B cell (primary cell): ENCODE measurements at regions not wholly inside any gene's neighbourhood (a gene's known extent, or its start where the extent isn't known, plus 50 kb on each side); places are given as distances from the start of the nearest gene placed in this dataset.

Experiments used
- EZH2 ChIP-seq: IDR thresholded peaks from 2 replicates; pipeline ENCODE4 v1.6.1; 2012; ENCODE audit warnings: borderline replicate concordance, low read depth, mild to moderate bottlenecking, moderate library complexity, low read length; ENCODE audit not compliant: insufficient read depth, poor library complexity, severe bottlenecking
- TF ChIP-seq, protein P1 (sequence below): fragments of 200-600 bp; IDR thresholded peaks from one replicate; pipeline ENCODE4 v1.8.0; 2022; ENCODE audit warnings: antibody characterized with exemption, mild to moderate bottlenecking

DNA sequence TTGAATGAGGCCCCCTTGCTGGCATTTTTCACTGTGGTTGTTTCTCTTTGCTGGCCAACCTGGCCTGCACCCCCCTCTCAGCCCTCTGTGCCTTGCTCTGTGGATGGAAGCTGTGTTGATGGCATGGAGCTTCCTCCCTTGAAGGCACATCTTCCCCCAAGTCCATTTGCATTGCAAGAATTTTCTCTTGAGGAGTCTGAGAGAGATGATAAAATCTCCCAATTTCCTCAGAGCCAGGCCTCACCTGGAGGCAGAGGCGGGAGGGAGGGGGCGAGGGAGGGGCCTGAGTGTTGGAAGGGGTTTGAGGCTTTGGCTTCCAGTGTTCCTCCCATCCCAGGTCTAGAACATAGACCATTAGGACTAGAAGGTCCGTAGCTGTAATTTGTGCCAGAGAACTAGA, 175.1 kb downstream of the SCP2D1 start:
- TF ChIP-seq, protein P1, sequence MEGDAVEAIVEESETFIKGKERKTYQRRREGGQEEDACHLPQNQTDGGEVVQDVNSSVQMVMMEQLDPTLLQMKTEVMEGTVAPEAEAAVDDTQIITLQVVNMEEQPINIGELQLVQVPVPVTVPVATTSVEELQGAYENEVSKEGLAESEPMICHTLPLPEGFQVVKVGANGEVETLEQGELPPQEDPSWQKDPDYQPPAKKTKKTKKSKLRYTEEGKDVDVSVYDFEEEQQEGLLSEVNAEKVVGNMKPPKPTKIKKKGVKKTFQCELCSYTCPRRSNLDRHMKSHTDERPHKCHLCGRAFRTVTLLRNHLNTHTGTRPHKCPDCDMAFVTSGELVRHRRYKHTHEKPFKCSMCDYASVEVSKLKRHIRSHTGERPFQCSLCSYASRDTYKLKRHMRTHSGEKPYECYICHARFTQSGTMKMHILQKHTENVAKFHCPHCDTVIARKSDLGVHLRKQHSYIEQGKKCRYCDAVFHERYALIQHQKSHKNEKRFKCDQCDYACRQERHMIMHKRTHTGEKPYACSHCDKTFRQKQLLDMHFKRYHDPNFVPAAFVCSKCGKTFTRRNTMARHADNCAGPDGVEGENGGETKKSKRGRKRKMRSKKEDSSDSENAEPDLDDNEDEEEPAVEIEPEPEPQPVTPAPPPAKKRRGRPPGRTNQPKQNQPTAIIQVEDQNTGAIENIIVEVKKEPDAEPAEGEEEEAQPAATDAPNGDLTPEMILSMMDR: no peak
- TF ChIP-seq EZH2: no peak
